ENCODE measurements at regions not wholly inside any gene's neighbourhood (a gene's known extent, or its start where the extent isn't known, plus 50 kb on each side); places are given as distances from the start of the nearest gene placed in this dataset.

DNA sequence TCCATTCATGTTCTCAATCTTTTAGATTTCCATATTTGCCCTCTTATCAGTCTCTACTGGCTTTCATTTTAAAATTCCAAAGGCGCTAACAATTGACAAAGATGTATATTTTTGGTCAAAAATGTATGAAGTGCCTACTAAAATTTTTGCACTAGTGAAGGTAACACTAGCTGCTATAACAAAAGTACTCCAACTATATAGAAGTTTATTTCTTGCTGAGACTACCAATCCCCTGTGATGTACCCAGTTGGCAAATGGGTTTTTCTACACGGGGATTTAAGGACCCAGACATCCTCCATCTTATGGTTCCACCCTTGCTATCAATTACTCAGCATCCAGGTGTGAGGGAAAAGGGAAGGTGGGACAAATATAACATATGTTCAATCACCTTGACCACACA is 75.3 kb upstream of the TSPAN8 start:
- H3K4me3 ChIP-seq (replicated peaks; ENCODE audit: low read depth, low read length) = no peak overlapping the region
- TF ChIP-seq, protein P1, sequence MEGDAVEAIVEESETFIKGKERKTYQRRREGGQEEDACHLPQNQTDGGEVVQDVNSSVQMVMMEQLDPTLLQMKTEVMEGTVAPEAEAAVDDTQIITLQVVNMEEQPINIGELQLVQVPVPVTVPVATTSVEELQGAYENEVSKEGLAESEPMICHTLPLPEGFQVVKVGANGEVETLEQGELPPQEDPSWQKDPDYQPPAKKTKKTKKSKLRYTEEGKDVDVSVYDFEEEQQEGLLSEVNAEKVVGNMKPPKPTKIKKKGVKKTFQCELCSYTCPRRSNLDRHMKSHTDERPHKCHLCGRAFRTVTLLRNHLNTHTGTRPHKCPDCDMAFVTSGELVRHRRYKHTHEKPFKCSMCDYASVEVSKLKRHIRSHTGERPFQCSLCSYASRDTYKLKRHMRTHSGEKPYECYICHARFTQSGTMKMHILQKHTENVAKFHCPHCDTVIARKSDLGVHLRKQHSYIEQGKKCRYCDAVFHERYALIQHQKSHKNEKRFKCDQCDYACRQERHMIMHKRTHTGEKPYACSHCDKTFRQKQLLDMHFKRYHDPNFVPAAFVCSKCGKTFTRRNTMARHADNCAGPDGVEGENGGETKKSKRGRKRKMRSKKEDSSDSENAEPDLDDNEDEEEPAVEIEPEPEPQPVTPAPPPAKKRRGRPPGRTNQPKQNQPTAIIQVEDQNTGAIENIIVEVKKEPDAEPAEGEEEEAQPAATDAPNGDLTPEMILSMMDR (IDR thresholded peaks at IDR 0.05; ENCODE audit: insufficient read depth, low read length, poor library complexity, severe bottlenecking) = no peak
- DNase-seq (ENCODE audit: extremely low read depth, insufficient read length) = no peak
- no peaks in the 10 kb centered on the region for H3K27me3 ChIP-seq (replicated peaks; ENCODE audit: control insufficient read depth, insufficient read depth, low read length)
- no peaks in the 10 kb centered on the region for H3K36me3 ChIP-seq (ENCODE audit: control insufficient read depth, insufficient read depth, low read length)

DNA sequence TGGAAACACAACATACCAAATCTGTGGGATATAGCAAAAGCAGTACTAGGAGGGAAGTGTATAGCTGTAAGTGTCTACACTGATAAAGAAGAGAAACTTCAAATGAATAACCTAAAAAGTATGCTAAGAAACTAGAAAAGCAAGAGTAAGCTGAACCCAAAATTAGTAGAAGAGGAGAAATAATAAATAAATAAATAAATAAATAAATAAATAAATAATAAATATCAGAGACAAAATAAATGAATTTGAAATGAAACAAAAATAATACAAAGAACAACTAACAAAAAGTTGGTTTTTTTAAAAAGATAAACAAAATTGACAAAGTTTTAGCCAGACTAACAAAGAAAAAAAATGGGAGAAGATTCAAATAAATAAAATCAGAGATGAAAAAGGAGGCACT is 72.7 kb upstream of the TSPAN8 start:
- DNase-seq (ENCODE audit: extremely low read depth, insufficient read length) = no peak
- TF ChIP-seq, protein P1 (IDR thresholded peaks at IDR 0.05; ENCODE audit: insufficient read depth, low read length, poor library complexity, severe bottlenecking) = no peak
- Histone ChIP-seq H3K4me3 (replicated peaks; ENCODE audit: low read depth, low read length) (no peak overlapping the region), H3K27me3 (replicated peaks; ENCODE audit: control insufficient read depth, insufficient read depth, low read length) (no peaks in the 10 kb centered on the region), H3K36me3 (ENCODE audit: control insufficient read depth, insufficient read depth, low read length) (no peaks in the 10 kb centered on the region)

DNA sequence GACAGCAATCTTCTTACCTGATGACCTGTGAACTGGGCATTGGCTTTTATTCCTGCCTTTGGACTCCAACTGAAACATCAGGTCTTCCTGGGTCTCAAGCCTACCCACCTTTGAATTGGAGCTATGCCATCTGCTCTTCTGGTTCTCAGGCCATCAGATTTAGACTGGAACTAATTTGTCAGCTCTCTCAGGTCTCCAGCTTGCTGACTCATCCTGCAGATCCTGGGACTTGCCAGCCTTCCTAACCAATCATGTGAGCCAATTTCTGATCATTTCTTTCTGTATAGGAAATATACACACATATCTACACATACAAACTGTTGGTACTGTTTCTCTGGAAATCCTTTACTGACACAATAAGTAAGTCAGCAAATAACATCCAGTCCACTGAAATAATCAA is 65.3 kb upstream of the TSPAN8 start:
- DNase-seq (ENCODE audit: extremely low read depth, insufficient read length) = no peak
- Histone ChIP-seq H3K27me3 (replicated peaks; ENCODE audit: control insufficient read depth, insufficient read depth, low read length) (no peaks in the 10 kb centered on the region), H3K4me3 (replicated peaks; ENCODE audit: low read depth, low read length) (no peak overlapping the region), H3K36me3 (ENCODE audit: control insufficient read depth, insufficient read depth, low read length) (no peaks in the 10 kb centered on the region)
- TF ChIP-seq, protein P1 (IDR thresholded peaks at IDR 0.05; ENCODE audit: insufficient read depth, low read length, poor library complexity, severe bottlenecking) = no peak

DNA sequence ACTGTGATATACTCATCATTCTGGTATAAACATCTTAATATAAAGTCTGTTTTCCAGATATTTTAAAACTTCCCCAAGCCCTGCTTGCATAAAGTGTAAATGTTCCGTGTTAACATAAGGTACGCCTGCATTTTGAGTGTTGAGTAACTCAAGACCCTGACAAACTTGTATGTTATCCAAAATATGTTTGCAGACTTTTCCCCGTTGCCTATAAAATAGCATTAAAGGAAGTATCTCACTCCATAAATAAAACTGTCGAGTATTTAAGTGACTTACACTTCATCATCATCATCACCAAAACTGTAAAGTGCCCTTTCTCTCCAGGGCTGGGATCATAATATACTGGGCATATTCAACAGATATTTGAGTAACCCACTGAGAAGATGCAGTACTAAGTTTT is 64.6 kb upstream of the TSPAN8 start:
- H3K36me3 ChIP-seq (ENCODE audit: control insufficient read depth, insufficient read depth, low read length) = no peaks in the 10 kb centered on the region
- no peaks in the 10 kb centered on the region for H3K27me3 ChIP-seq (replicated peaks; ENCODE audit: control insufficient read depth, insufficient read depth, low read length)
- no peak overlapping the region for H3K4me3 ChIP-seq (replicated peaks; ENCODE audit: low read depth, low read length)
- TF ChIP-seq, protein P1 (IDR thresholded peaks at IDR 0.05; ENCODE audit: insufficient read depth, low read length, poor library complexity, severe bottlenecking) = no peak
- DNase-seq (ENCODE audit: extremely low read depth, insufficient read length) = no peak

DNA sequence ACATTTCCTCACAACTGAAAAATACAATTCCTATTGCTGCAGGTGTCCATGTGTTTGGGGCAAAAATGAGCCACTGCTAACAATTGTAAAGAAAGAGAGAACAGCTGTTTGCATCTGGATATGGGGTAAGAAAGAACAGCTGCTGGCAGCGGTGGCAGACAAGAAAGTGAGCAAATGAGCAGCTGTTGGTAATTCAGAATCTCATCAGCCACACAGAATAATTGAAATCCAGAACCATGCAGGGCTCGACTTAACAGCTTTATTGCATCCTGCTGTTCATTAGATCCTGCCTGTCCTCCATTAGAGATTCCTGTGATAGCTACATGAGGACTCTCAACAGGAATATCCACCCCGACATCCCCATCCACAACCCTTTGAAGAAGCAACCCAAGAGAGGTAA is 62.5 kb upstream of the TSPAN8 start:
- no peak for DNase-seq (ENCODE audit: extremely low read depth, insufficient read length)
- H3K27me3 ChIP-seq (replicated peaks; ENCODE audit: control insufficient read depth, insufficient read depth, low read length) = no peaks in the 10 kb centered on the region
- H3K36me3 ChIP-seq (ENCODE audit: control insufficient read depth, insufficient read depth, low read length) = no peaks in the 10 kb centered on the region
- H3K4me3 ChIP-seq (replicated peaks; ENCODE audit: low read depth, low read length) = no peak overlapping the region
- TF ChIP-seq, protein P1 (IDR thresholded peaks at IDR 0.05; ENCODE audit: insufficient read depth, low read length, poor library complexity, severe bottlenecking) = no peak

DNA sequence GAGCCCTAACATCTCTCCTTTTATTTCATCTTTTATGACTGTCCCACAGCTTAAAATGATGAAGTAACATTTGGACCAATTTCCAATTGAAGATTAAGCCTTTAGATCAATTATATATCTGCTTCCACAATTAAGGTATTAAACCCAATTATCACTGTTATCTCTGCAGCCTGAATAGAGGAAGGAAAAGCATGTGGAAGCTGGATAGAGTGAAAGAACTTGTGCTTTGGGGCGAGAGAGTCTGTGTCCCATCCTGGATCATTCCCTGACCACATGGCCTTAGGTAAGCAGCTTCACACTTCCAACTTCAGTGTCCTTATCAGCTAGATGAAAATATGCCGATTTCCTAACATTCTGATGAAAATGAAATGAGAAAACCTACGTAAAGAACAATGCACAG is 61.4 kb upstream of the TSPAN8 start:
- no peak for DNase-seq (ENCODE audit: extremely low read depth, insufficient read length)
- Histone ChIP-seq H3K4me3 (replicated peaks; ENCODE audit: low read depth, low read length) (no peak overlapping the region), H3K27me3 (replicated peaks; ENCODE audit: control insufficient read depth, insufficient read depth, low read length) (no peaks in the 10 kb centered on the region), H3K36me3 (ENCODE audit: control insufficient read depth, insufficient read depth, low read length) (no peaks in the 10 kb centered on the region)
- TF ChIP-seq, protein P1 (IDR thresholded peaks at IDR 0.05; ENCODE audit: insufficient read depth, low read length, poor library complexity, severe bottlenecking) = no peak
